ENCODE measurements at regions not wholly inside any gene's neighbourhood (a gene's known extent, or its start where the extent isn't known, plus 50 kb on each side); places are given as distances from the start of the nearest gene placed in this dataset.

DNA sequence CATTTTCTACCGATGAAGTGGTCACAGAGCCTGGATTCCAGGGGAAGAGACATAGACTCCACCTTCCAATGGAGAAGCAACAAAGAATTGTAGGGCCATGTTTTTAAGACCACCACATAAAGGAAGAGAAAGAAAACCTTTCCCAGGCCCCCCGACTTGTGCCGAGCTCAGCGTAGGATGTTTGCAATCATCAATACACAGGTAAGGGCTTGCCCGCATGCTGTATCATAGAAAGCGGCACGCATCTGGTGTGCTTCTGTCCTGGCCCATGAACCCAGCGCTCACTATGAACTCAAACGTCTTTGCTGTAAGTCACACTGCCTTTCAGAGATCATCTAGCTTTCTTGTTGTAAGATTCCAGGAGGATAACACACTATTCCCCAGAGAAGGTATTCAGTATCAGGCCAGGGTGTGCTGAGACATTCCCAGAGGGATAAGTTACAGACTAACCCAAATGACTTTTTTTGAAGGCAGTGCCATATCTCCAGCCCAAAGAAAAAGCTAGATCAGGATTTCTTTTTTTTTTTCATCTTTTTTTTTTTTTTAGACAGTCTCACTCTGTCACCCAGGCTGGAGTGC, 79.5 kb upstream of the RPL38 start (continued):
- TF ChIP-seq, protein P1, sequence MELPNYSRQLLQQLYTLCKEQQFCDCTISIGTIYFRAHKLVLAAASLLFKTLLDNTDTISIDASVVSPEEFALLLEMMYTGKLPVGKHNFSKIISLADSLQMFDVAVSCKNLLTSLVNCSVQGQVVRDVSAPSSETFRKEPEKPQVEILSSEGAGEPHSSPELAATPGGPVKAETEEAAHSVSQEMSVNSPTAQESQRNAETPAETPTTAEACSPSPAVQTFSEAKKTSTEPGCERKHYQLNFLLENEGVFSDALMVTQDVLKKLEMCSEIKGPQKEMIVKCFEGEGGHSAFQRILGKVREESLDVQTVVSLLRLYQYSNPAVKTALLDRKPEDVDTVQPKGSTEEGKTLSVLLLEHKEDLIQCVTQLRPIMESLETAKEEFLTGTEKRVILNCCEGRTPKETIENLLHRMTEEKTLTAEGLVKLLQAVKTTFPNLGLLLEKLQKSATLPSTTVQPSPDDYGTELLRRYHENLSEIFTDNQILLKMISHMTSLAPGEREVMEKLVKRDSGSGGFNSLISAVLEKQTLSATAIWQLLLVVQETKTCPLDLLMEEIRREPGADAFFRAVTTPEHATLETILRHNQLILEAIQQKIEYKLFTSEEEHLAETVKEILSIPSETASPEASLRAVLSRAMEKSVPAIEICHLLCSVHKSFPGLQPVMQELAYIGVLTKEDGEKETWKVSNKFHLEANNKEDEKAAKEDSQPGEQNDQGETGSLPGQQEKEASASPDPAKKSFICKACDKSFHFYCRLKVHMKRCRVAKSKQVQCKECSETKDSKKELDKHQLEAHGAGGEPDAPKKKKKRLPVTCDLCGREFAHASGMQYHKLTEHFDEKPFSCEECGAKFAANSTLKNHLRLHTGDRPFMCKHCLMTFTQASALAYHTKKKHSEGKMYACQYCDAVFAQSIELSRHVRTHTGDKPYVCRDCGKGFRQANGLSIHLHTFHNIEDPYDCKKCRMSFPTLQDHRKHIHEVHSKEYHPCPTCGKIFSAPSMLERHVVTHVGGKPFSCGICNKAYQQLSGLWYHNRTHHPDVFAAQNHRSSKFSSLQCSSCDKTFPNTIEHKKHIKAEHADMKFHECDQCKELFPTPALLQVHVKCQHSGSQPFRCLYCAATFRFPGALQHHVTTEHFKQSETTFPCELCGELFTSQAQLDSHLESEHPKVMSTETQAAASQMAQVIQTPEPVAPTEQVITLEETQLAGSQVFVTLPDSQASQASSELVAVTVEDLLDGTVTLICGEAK (IDR thresholded peaks at IDR 0.05): no peak
- TF ChIP-seq, protein P1 (CRISPR knock-in tag; IDR thresholded peaks at IDR 0.05): no peak

DNA sequence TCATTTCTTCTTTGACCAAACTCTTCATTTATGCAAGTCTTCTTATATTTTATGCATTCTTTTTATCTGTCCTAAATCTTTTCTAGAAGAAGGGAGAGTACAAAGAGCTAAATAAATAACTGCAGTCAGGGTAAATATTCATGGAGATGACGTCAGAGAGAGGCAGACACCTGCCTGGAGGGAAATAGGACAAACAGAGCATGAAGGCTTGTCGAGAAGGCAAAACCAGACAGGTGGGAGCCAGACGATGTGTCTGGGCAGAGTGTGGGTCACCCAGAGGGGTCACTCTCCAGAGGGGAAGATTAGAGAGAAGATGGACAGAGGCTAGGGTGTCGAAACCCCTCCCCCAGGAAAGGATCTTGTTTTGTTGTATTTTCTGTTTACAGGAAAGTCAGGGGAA, 78.3 kb upstream of the RPL38 start:
- Histone ChIP-seq H3K27ac (ENCODE audit: extremely low read length, insufficient read depth, low read length) (no peak overlapping the region), H4K20me1 (ENCODE audit: insufficient read depth, low read length) (no peaks in the 10 kb centered on the region), H3K79me2 (ENCODE audit: insufficient read depth, low read length) (no peaks in the 10 kb centered on the region), H3K9me3 (ENCODE audit: low read length) (no peaks in the 10 kb centered on the region), H3K4me2 (ENCODE audit: low read depth, low read length) (no peak overlapping the region), H3K9ac (ENCODE audit: insufficient read depth, low read depth, low read length) (no peak overlapping the region), H3K4me3 (replicated peaks in 1 of 3; ENCODE audit: insufficient read depth in 1 of 3, low read depth in 2 of 3, low read length in 3 of 3) (no peak overlapping the region), H2AFZ (ENCODE audit: low read length) (no peak overlapping the region), H3K4me1 (ENCODE audit: insufficient read depth, low read length) (no peaks in the 10 kb centered on the region), H3K27me3 (ENCODE audit: control insufficient read depth in 1 of 2, insufficient read depth in 2 of 2, low read length in 2 of 2) (peaks cover 3 to 35% of the 10 kb centered on the region in 2 experiments; a peak in 4 of 5 replicates), H3K36me3 (replicated peaks in 1 of 2; ENCODE audit: control insufficient read depth in 1 of 2, insufficient read depth in 2 of 2, low read length in 2 of 2) (no peaks in the 10 kb centered on the region)
- no peak for ATAC-seq
- in situ Hi-C loops (cut with HindIII; ENCODE audit: extremely low pct_ligation_motif_present, low pct_unique_long_range_greater_than_20kb): no loop called here
- intact Hi-C loops (cut with micrococcal nuclease; ENCODE audit: unreplicated experiment): no loop called here
- no peak for DNase-seq (ENCODE audit: low spot score)
- no TSS peak for BruUV-seq (replicated peaks)
- 0% methylated on average over 4 of the region's 4 CpGs for WGBS (ENCODE audit: low lambda C conversion rate)
- no peak for FAIRE-seq
- CTCF ChIA-PET (ENCODE audit: low intra/inter-chr PET ratio, low total read pairs): no interaction called here
- POLR2A ChIA-PET: no interaction called here
- TF ChIP-seq ATF7 (IDR thresholded peaks at IDR 0.05) (peak; percentile 95), ATF7 (CRISPR knock-in tag; IDR thresholded peaks at IDR 0.05) (no peak), CREB1 (IDR thresholded peaks at IDR 0.05) (peak; percentile 95), CREB1 (CRISPR knock-in tag; IDR thresholded peaks at IDR 0.05) (no peak), ZNF550 (CRISPR knock-in tag; IDR thresholded peaks at IDR 0.05; ENCODE audit: borderline replicate concordance) (no peak)

Measured in HepG2 (cell line).